GM13977 (cell line): ENCODE measurements at regions not wholly inside any gene's neighbourhood (a gene's known extent, or its start where the extent isn't known, plus 50 kb on each side); places are given as distances from the start of the nearest gene placed in this dataset.

Experiments used
- DNase-seq: peaks from one replicate; pipeline ENCODE4 v3.0.0; 2012; ENCODE audit warnings: low spot score
- CTCF ChIP-seq: IDR thresholded peaks from 2 replicates; pipeline ENCODE4 v1.5.1; 2012; ENCODE audit warnings: mild to moderate bottlenecking, control low read depth; ENCODE audit not compliant: insufficient read depth; ENCODE audit errors: extremely low read depth, missing control alignments
- in situ Hi-C: fragments of 300-500 bp; cut with MboI; formaldehyde crosslinking; loops from one replicate; pipeline ENCODE4 v1.12.0; 2022; ENCODE audit warnings: low sequenced_read_pairs, low pct_unique_long_range_greater_than_20kb, mixed read lengths, inconsistent platforms; ENCODE audit not compliant: unreplicated experiment

- peak; percentile 8 for DNase-seq
- in situ Hi-C loops = no loop called here
- TF ChIP-seq CTCF = peak; percentile 48
These were observed 312.8 kb upstream of the FANCL start for GRCh38 chr2:58553937-58554336.

- no peak for DNase-seq
- no peak for TF ChIP-seq CTCF
- in situ Hi-C loops = no loop called here
These were observed 312.4 kb upstream of the FANCL start for GRCh38 chr2:58553522-58553921.

GRCh38 chr2:58545300-58546280, 304.5 kb upstream of the FANCL start:
- DNase-seq = no peak
- no peak for TF ChIP-seq CTCF
- in situ Hi-C loops = no loop called here

- in situ Hi-C loops = no loop called here
- TF ChIP-seq CTCF = no peak
These were observed 302.3 kb upstream of the FANCL start for GRCh38 chr2:58543442-58543841.

GRCh38 chr2:58541511-58541910, 300.4 kb upstream of the FANCL start:
- DNase-seq = no peak
- TF ChIP-seq CTCF = no peak
- in situ Hi-C loops = no loop called here

More at GRCh38 chr2:58543442-58543841, 302.3 kb upstream of the FANCL start:
- no peak for DNase-seq

- no peak for DNase-seq
- in situ Hi-C loops = no loop called here
- TF ChIP-seq CTCF = no peak
These were observed 299.6 kb upstream of the FANCL start for GRCh38 chr2:58540681-58541080.
